ENCODE measurements at regions not wholly inside any gene's neighbourhood (a gene's known extent, or its start where the extent isn't known, plus 50 kb on each side); places are given as distances from the start of the nearest gene placed in this dataset.

- TF ChIP-seq CTCF (IDR thresholded peaks at IDR 0.05; ENCODE audit: borderline replicate concordance, extremely low read depth, insufficient read depth) = no peak
- intact Hi-C loops (cut with DNase I) = no loop called here
- H3K4me1 ChIP-seq (ENCODE audit: control insufficient read depth in 2 of 3, insufficient read depth in 2 of 3, low read depth in 1 of 3, low read length in 3 of 3) = no peaks in the 10 kb centered on the region
- no peak overlapping the region for H3K4me3 ChIP-seq (ENCODE audit: low read length in 3 of 3)
- no peak overlapping the region for H3K27ac ChIP-seq (ENCODE audit: low read depth in 2 of 2, low read length in 2 of 2)
- H3K9ac ChIP-seq (ENCODE audit: low read length in 3 of 3) = no peak overlapping the region
- no peaks in the 10 kb centered on the region for H3K27me3 ChIP-seq (ENCODE audit: control insufficient read depth, insufficient read depth, low read length)
- no peak for DNase-seq
- FAIRE-seq = no peak
- no peaks in the 10 kb centered on the region for H3K9me3 ChIP-seq (ENCODE audit: control insufficient read depth in 2 of 3, insufficient read depth in 1 of 3, low read length in 3 of 3)
- H3K36me3 ChIP-seq (ENCODE audit: control insufficient read depth in 2 of 3, insufficient read depth in 3 of 3, low read length in 3 of 3) = no peaks in the 10 kb centered on the region
Observed at GRCh38 chr3:116912116-116912515, 202.5 kb downstream of the TUSC7 start.

GRCh38 chr3:116914004-116914403, 204.4 kb downstream of the TUSC7 start:
- no peaks in the 10 kb centered on the region for H3K27me3 ChIP-seq (ENCODE audit: control insufficient read depth, insufficient read depth, low read length)
- intact Hi-C loops (cut with DNase I) = no loop called here

GRCh38 chr3:116916836-116917235, 207.3 kb downstream of the TUSC7 start:
- intact Hi-C loops (cut with DNase I) = no loop called here
- Histone ChIP-seq H3K9ac (ENCODE audit: low read length in 3 of 3) (no peak overlapping the region), H3K9me3 (ENCODE audit: control insufficient read depth in 2 of 3, insufficient read depth in 1 of 3, low read length in 3 of 3) (no peaks in the 10 kb centered on the region), H3K4me1 (ENCODE audit: control insufficient read depth in 2 of 3, insufficient read depth in 2 of 3, low read depth in 1 of 3, low read length in 3 of 3) (no peaks in the 10 kb centered on the region), H3K27me3 (ENCODE audit: control insufficient read depth, insufficient read depth, low read length) (no peaks in the 10 kb centered on the region), H3K27ac (ENCODE audit: low read depth in 2 of 2, low read length in 2 of 2) (no peak overlapping the region), H3K4me3 (ENCODE audit: low read length in 3 of 3) (no peak overlapping the region), H3K36me3 (ENCODE audit: control insufficient read depth in 2 of 3, insufficient read depth in 3 of 3, low read length in 3 of 3) (no peaks in the 10 kb centered on the region)
- DNase-seq (no peak), FAIRE-seq (no peak)
- TF ChIP-seq CTCF (IDR thresholded peaks at IDR 0.05; ENCODE audit: borderline replicate concordance, extremely low read depth, insufficient read depth) = no peak

More at GRCh38 chr3:116914004-116914403, 204.4 kb downstream of the TUSC7 start:
- Histone ChIP-seq H3K4me1 (ENCODE audit: control insufficient read depth in 2 of 3, insufficient read depth in 2 of 3, low read depth in 1 of 3, low read length in 3 of 3) (no peaks in the 10 kb centered on the region), H3K4me3 (ENCODE audit: low read length in 3 of 3) (no peak overlapping the region), H3K9ac (ENCODE audit: low read length in 3 of 3) (no peak overlapping the region), H3K27ac (ENCODE audit: low read depth in 2 of 2, low read length in 2 of 2) (no peak overlapping the region), H3K36me3 (ENCODE audit: control insufficient read depth in 2 of 3, insufficient read depth in 3 of 3, low read length in 3 of 3) (no peaks in the 10 kb centered on the region), H3K9me3 (ENCODE audit: control insufficient read depth in 2 of 3, insufficient read depth in 1 of 3, low read length in 3 of 3) (no peaks in the 10 kb centered on the region)
- DNase-seq (no peak), FAIRE-seq (no peak)
- TF ChIP-seq CTCF (IDR thresholded peaks at IDR 0.05; ENCODE audit: borderline replicate concordance, extremely low read depth, insufficient read depth) = no peak

Measured in kidney (tissue), 13 donors.